ENCODE measurements at regions not wholly inside any gene's neighbourhood (a gene's known extent, or its start where the extent isn't known, plus 50 kb on each side); places are given as distances from the start of the nearest gene placed in this dataset.

DNA sequence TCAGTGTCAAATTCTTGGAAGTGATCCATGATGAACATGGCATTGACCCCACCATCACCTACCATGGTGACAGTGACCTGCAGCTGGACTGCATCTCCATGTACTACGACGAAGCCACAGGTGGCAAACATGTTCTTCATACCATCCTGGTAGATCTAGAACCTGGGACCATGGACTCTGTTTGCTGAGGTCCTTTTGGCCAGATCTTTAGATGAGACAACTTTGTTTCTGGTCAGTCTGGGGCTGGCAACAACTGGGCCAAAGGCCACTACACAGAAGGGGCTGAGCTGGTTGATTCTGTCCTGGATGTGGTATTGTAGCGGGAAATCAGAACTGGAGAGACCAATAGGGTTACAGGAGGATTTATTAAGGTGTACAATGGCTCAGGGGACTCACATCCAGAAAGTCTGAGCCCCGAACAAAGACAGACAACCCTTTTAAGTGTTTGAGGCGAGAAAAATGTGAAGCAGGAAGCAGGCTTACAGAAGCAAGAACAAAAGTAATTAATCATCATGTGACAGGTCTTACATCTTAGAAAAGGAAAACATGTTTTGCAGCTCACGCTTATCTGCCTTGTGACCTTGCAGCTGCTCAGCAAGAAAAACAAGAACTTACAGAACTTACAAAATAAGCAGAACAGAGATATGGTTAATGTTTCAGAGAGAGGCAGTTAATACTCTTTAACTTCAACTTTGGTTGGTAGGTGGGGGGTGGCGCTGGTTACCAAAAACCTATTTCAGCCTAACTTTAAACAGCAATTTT is 58.8 kb upstream of the MOCS1 start:
- H3K27ac ChIP-seq, result no peak overlapping the region
- TF ChIP-seq, protein P1, sequence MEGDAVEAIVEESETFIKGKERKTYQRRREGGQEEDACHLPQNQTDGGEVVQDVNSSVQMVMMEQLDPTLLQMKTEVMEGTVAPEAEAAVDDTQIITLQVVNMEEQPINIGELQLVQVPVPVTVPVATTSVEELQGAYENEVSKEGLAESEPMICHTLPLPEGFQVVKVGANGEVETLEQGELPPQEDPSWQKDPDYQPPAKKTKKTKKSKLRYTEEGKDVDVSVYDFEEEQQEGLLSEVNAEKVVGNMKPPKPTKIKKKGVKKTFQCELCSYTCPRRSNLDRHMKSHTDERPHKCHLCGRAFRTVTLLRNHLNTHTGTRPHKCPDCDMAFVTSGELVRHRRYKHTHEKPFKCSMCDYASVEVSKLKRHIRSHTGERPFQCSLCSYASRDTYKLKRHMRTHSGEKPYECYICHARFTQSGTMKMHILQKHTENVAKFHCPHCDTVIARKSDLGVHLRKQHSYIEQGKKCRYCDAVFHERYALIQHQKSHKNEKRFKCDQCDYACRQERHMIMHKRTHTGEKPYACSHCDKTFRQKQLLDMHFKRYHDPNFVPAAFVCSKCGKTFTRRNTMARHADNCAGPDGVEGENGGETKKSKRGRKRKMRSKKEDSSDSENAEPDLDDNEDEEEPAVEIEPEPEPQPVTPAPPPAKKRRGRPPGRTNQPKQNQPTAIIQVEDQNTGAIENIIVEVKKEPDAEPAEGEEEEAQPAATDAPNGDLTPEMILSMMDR (conservative IDR thresholded peaks at IDR 0.05), result no peak
- TF ChIP-seq ZFX (IDR thresholded peaks at IDR 0.05), result no peak
